ENCODE measurements at regions not wholly inside any gene's neighbourhood (a gene's known extent, or its start where the extent isn't known, plus 50 kb on each side); places are given as distances from the start of the nearest gene placed in this dataset.

GRCh38 chr20:11982955-11983470 is 65.3 kb downstream of the BTBD3 start:
- no peaks in the 10 kb centered on the region for H3F3A ChIP-seq (ENCODE audit: insufficient read depth)
- no peaks in the 10 kb centered on the region for H3K36me3 ChIP-seq (ENCODE audit: low read length)

GRCh38 chr20:11986954-11987353 is 69.3 kb downstream of the BTBD3 start:
- H3K4me2 ChIP-seq (ENCODE audit: low read depth, low read length, poor library complexity, severe bottlenecking) = no peak overlapping the region
- TF ChIP-seq CTCF (IDR thresholded peaks at IDR 0.05; ENCODE audit: insufficient read depth, low read length, poor library complexity, severe bottlenecking) (no peak), EZH2phosphoT487 (conservative IDR thresholded peaks at IDR 0.05; ENCODE audit: low read length) (no peak)
- no peak overlapping the region for H3K27ac ChIP-seq (ENCODE audit: low read depth, low read length)
- no peak overlapping the region for H3K4me3 ChIP-seq (ENCODE audit: insufficient read depth, low read length, poor library complexity, severe bottlenecking)
- H3K9ac ChIP-seq (ENCODE audit: low read length) = no peak overlapping the region
- no peaks in the 10 kb centered on the region for H3K36me3 ChIP-seq (ENCODE audit: low read length)
- H3K27me3 ChIP-seq (ENCODE audit: low read length) = no peaks in the 10 kb centered on the region
- no peaks in the 10 kb centered on the region for H3K9me3 ChIP-seq (ENCODE audit: insufficient read depth, low read length)
- H3F3A ChIP-seq (ENCODE audit: insufficient read depth) = no peaks in the 10 kb centered on the region
- H3K79me2 ChIP-seq (ENCODE audit: insufficient read depth, low read length) = no peaks in the 10 kb centered on the region
- H4K20me1 ChIP-seq (ENCODE audit: low read depth, low read length) = no peaks in the 10 kb centered on the region
- peaks cover 5% of the 10 kb centered on the region; the same call in 1 of the 2 replicates for H3K9me2 ChIP-seq (replicated peaks; ENCODE audit: insufficient read depth, low read length)
- no peak overlapping the region for H2AFZ ChIP-seq (ENCODE audit: low read depth, low read length, severe bottlenecking)

More at GRCh38 chr20:11982955-11983470, 65.3 kb downstream of the BTBD3 start:
- no peaks in the 10 kb centered on the region for H3K27me3 ChIP-seq (ENCODE audit: low read length)
- no peaks in the 10 kb centered on the region for H3K9me3 ChIP-seq (ENCODE audit: insufficient read depth, low read length)
- H3K79me2 ChIP-seq (ENCODE audit: insufficient read depth, low read length) = no peaks in the 10 kb centered on the region
- H3K9ac ChIP-seq (ENCODE audit: low read length) = no peak overlapping the region
- TF ChIP-seq CTCF (IDR thresholded peaks at IDR 0.05; ENCODE audit: insufficient read depth, low read length, poor library complexity, severe bottlenecking) = no peak
- no peak for TF ChIP-seq EZH2phosphoT487 (conservative IDR thresholded peaks at IDR 0.05; ENCODE audit: low read length)
- no peak overlapping the region for H3K4me3 ChIP-seq (ENCODE audit: insufficient read depth, low read length, poor library complexity, severe bottlenecking)
- no peaks in the 10 kb centered on the region for H3K9me2 ChIP-seq (replicated peaks; ENCODE audit: insufficient read depth, low read length)
- no peak overlapping the region for H2AFZ ChIP-seq (ENCODE audit: low read depth, low read length, severe bottlenecking)
- no peak overlapping the region for H3K27ac ChIP-seq (ENCODE audit: low read depth, low read length)
- no peaks in the 10 kb centered on the region for H4K20me1 ChIP-seq (ENCODE audit: low read depth, low read length)
- no peak overlapping the region for H3K4me2 ChIP-seq (ENCODE audit: low read depth, low read length, poor library complexity, severe bottlenecking)

GRCh38 chr20:11987526-11987925 is 69.8 kb downstream of the BTBD3 start:
- Histone ChIP-seq H4K20me1 (ENCODE audit: low read depth, low read length) (no peaks in the 10 kb centered on the region), H3K4me2 (ENCODE audit: low read depth, low read length, poor library complexity, severe bottlenecking) (no peak overlapping the region), H3K27me3 (ENCODE audit: low read length) (no peaks in the 10 kb centered on the region), H2AFZ (ENCODE audit: low read depth, low read length, severe bottlenecking) (no peak overlapping the region), H3K9me3 (ENCODE audit: insufficient read depth, low read length) (no peaks in the 10 kb centered on the region), H3K36me3 (ENCODE audit: low read length) (no peaks in the 10 kb centered on the region), H3K4me3 (ENCODE audit: insufficient read depth, low read length, poor library complexity, severe bottlenecking) (no peak overlapping the region), H3F3A (ENCODE audit: insufficient read depth) (no peaks in the 10 kb centered on the region), H3K9ac (ENCODE audit: low read length) (no peak overlapping the region), H3K27ac (ENCODE audit: low read depth, low read length) (no peak overlapping the region), H3K9me2 (replicated peaks; ENCODE audit: insufficient read depth, low read length) (peaks cover 5% of the 10 kb centered on the region; the same call in 1 of the 2 replicates), H3K79me2 (ENCODE audit: insufficient read depth, low read length) (no peaks in the 10 kb centered on the region)
- TF ChIP-seq CTCF (IDR thresholded peaks at IDR 0.05; ENCODE audit: insufficient read depth, low read length, poor library complexity, severe bottlenecking) = no peak
- TF ChIP-seq EZH2phosphoT487 (conservative IDR thresholded peaks at IDR 0.05; ENCODE audit: low read length) = no peak
